CD4-positive, alpha-beta T cell treated with Interleukin-10 for 1 hour (primary cell): ENCODE measurements at regions not wholly inside any gene's neighbourhood (a gene's known extent, or its start where the extent isn't known, plus 50 kb on each side); places are given as distances from the start of the nearest gene placed in this dataset.
"Not testable (repeated sequence)": the region's sequence is repeated elsewhere in the genome, so short reads cannot be mapped to it uniquely, and the experiment has no call there.

Source experiments
- DNase-seq: peaks from one replicate; pipeline ENCODE4 v3.0.0-alpha.2; 2020

GRCh38 chr4:137825505-137825904, 293.2 kb upstream of the PCDH18 start:
- DNase-seq: no peak

- no peak for DNase-seq
Observed at GRCh38 chr4:137823007-137823406, 290.7 kb upstream of the PCDH18 start.

GRCh38 chr4:137819964-137820383, 287.7 kb upstream of the PCDH18 start:
- no peak for DNase-seq

- no peak for DNase-seq
Observed at GRCh38 chr4:137812258-137812657, 280.0 kb upstream of the PCDH18 start.

- DNase-seq: no peak
Observed at GRCh38 chr4:137806420-137806819, 274.1 kb upstream of the PCDH18 start.

DNA sequence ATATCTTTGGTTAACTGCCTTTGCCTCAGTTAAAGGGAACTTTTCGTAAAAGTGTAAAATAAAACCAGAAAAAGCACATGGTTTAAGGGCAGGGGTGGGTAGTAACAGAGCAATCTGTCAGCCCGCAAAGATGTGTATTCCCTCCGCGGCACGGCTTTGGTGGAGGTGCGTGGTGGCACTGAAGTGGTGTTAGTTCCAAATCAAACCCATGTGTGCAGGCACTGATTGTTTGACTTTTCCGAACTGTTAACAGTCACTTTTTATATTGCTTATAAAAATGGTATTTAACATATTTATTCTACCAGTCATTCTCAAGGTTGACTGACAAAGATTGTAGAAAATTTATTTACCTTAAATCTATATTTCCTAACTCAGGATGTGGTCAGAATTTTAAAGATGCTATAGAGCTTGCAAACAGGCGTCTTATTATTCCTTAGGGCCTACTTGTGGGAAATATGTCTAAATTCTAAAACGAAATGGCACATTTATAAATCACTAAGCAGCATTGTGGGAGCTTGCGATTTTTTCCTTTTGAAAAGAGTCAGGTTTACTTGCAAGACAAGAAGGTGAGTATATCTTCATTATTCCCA, 272.7 kb upstream of the PCDH18 start:
- no peak for DNase-seq

GRCh38 chr4:137800861-137801260, 268.6 kb upstream of the PCDH18 start:
- no peak for DNase-seq

- DNase-seq: no peak
Observed at GRCh38 chr4:137794764-137795254, 262.5 kb upstream of the PCDH18 start.

- not testable (repeated sequence) for DNase-seq
Observed at GRCh38 chr4:137789263-137789662, 257.0 kb upstream of the PCDH18 start.

DNA sequence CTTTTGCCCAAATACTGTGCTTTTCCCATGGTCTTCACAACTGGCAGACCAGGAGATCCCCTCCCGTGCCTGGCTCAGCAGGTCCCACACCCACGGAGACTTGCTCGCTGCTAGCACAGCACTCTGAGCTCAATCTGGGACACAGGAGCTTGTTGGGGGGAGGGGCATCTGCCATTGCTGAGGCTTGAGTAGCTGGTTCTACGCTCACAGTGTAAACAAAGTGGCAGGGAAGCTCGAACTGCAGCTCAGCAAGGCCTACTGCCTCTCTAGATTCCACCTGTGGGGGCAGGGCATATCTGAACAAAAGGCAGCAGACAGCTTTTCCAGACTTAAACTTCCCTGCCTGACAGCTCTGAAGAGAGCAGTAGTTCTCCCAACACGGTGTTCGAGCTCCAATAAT, 251.6 kb upstream of the PCDH18 start:
- DNase-seq: not testable (repeated sequence)

GRCh38 chr4:137775701-137776100, 243.4 kb upstream of the PCDH18 start:
- DNase-seq: no peak

- no peak for DNase-seq
Observed at GRCh38 chr4:137774501-137774900, 242.2 kb upstream of the PCDH18 start.

DNA sequence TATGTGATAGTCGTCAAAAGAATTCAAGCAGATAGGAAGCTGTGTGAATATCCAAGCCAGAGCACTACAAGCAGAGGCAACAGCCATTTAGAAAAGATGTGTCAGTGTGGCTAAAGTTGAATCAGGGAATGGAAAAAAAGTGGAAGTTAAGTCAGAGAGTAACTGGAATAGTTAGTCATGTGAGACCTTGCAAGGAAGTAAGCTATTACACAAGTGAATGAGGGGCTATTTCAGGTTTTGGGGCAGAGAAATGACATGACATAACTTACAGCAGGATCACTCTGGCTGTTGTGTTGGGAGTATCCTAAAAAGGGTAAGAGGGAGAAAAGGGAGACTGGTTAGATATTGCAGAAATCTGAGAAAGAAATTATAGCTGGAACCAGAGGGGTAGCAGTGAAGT, 236.6 kb upstream of the PCDH18 start:
- DNase-seq: no peak

DNA sequence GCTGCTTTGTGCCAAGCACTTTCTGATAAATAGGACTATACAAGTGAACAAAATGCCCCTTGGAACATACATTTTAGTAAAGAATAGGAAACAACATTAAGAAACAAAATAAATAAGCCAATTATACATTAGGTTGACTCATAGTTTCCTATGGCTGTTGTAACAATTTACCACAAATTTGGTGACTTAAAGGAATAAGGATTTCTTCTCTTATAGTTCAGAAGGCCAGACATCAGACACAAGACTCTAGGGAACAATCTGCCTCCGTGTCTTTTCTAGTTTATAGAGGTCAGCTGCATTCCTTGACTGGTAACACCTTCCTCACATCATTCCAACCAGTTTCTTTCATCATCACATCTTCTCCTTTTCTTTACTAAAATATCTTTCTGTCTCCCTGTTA, 235.9 kb upstream of the PCDH18 start:
- no peak for DNase-seq

DNA sequence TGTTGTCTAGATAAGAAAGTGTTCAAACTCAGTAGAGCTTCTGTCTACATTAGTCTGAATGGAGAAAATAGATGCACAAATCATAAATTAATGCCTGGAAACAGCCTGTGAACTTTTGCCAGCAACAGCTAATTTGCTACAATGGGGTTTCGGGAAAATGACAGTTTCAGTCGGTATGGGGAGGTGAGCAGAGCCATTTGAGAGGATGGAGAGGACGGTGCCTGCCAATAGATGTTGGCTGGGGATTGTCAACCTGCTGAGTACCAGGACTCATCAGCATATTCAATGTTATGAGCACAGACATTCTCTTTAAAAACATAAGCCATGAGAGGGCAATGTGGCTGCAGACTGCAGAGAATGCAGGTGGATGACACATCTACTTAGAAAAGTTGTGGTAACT, 230.3 kb upstream of the PCDH18 start:
- no peak for DNase-seq

GRCh38 chr4:137754652-137755471, 222.6 kb upstream of the PCDH18 start:
- no peak for DNase-seq

- no peak for DNase-seq
Observed at GRCh38 chr4:137749466-137749865, 217.2 kb upstream of the PCDH18 start.

GRCh38 chr4:137748616-137749015, 216.3 kb upstream of the PCDH18 start:
- DNase-seq: no peak

DNA sequence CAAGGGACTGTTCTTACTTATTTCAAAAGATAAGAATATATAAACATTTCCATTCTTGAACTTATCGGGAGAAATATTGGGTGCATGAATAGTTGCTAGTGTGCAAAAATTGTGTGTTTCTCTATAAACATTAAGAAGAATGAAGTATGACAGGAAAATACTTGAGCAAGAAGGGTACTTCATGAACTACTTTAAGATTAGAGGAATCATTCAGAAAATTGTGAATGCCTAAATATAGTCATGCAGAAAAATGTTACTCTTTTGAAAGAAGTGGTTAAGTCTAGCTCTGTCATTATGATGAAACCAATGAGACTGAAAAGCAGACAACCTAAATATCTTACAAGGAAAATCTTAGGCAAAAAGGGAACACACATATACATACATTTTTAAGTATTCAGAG, 207.8 kb upstream of the PCDH18 start:
- DNase-seq: no peak

DNA sequence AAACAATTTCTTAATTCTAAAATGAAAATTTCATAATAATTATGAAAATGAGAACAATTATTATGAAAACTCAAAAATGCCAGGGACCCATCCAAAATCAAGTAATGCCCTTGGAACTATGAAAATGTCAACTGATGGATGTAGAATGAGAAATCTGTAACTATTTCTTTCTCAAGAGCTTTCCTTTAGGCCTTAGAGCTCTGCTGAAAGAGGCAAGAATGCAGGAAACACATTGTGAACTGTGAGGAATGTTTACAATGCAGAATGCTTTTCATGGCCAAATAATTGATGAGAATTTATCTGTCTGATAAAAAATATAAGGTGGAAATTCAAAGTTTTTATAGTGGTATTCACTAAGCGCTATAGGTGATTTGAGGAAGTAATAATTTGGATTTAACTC, 207.1 kb upstream of the PCDH18 start:
- DNase-seq: no peak

DNA sequence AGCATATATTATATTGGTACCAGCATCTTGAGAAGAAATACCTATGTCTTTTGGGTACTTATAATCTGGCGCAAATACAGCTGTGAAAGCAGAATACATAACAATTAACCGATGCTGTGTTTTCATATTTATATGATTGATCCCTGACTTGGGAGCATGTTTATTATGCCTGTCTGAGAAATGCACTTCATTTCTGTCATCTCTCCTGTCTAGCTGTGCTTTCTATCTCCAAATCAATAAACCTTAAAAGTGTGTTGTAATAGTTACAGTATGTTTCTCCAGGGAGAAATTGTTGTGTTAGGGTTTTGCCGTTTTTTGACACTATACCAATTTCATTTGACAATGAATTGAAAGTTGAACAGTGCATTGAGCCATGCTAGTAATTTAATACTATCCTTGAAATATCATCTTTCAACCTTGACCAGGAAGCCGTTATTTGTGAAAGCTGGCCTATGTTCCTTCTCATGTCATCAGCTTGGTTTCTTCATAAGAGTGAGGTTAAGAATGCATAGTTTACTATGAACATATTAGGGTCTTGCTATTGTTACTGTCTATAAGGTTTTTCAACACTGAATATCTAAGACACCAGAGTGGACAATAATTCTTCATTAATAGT, 206.2 kb upstream of the PCDH18 start:
- DNase-seq: no peak

- no peak for DNase-seq
Observed at GRCh38 chr4:137735561-137736104, 203.3 kb upstream of the PCDH18 start.
